ENCODE measurements at regions not wholly inside any gene's neighbourhood (a gene's known extent, or its start where the extent isn't known, plus 50 kb on each side); places are given as distances from the start of the nearest gene placed in this dataset.
"Not testable (repeated sequence)": the region's sequence is repeated elsewhere in the genome, so short reads cannot be mapped to it uniquely, and the experiment has no call there.

GRCh38 chr9:13809401-13809800 is 504.5 kb downstream of the NFIB start:
- TF ChIP-seq CTCF (IDR thresholded peaks at IDR 0.05; ENCODE audit: insufficient read depth, low read depth, low read length, missing control alignments), result no peak
- no peak for DNase-seq (ENCODE audit: low read depth)
- H3K4me3 ChIP-seq (ENCODE audit: low read depth, low read length), result no peak overlapping the region

GRCh38 chr9:13807118-13807517 is 506.8 kb downstream of the NFIB start:
- no peak overlapping the region for H3K4me3 ChIP-seq (ENCODE audit: low read depth, low read length)
- DNase-seq (ENCODE audit: low read depth), result no peak
- no peak for TF ChIP-seq CTCF (IDR thresholded peaks at IDR 0.05; ENCODE audit: insufficient read depth, low read depth, low read length, missing control alignments)

GRCh38 chr9:13806714-13807113 is 507.2 kb downstream of the NFIB start:
- no peak overlapping the region for H3K4me3 ChIP-seq (ENCODE audit: low read depth, low read length)
- DNase-seq (ENCODE audit: low read depth), result no peak
- no peak for TF ChIP-seq CTCF (IDR thresholded peaks at IDR 0.05; ENCODE audit: insufficient read depth, low read depth, low read length, missing control alignments)

- no peak overlapping the region for H3K4me3 ChIP-seq (ENCODE audit: low read depth, low read length)
- TF ChIP-seq CTCF (IDR thresholded peaks at IDR 0.05; ENCODE audit: insufficient read depth, low read depth, low read length, missing control alignments), result no peak
- no peak for DNase-seq (ENCODE audit: low read depth)
Observed at GRCh38 chr9:13805546-13805945, 508.4 kb downstream of the NFIB start.

GRCh38 chr9:13804532-13804931 is 509.4 kb downstream of the NFIB start:
- no peak overlapping the region for H3K4me3 ChIP-seq (ENCODE audit: low read depth, low read length)
- no peak for TF ChIP-seq CTCF (IDR thresholded peaks at IDR 0.05; ENCODE audit: insufficient read depth, low read depth, low read length, missing control alignments)
- no peak for DNase-seq (ENCODE audit: low read depth)

- H3K4me3 ChIP-seq (ENCODE audit: low read depth, low read length), result no peak overlapping the region
- DNase-seq (ENCODE audit: low read depth), result no peak
- TF ChIP-seq CTCF (IDR thresholded peaks at IDR 0.05; ENCODE audit: insufficient read depth, low read depth, low read length, missing control alignments), result no peak
Observed at GRCh38 chr9:13800776-13801175, 513.2 kb downstream of the NFIB start.

GRCh38 chr9:13797701-13798100 is 516.2 kb downstream of the NFIB start:
- DNase-seq (ENCODE audit: low read depth); H3K4me3 ChIP-seq (ENCODE audit: low read depth, low read length): not testable (repeated sequence)

GRCh38 chr9:13791816-13792215 is 512.3 kb upstream of the MPDZ start:
- no peak for TF ChIP-seq CTCF (IDR thresholded peaks at IDR 0.05; ENCODE audit: insufficient read depth, low read depth, low read length, missing control alignments)
- DNase-seq (ENCODE audit: low read depth), result no peak

More at GRCh38 chr9:13791816-13792215, 512.3 kb upstream of the MPDZ start:
- no peak overlapping the region for H3K4me3 ChIP-seq (ENCODE audit: low read depth, low read length)
